WTC11 (cell line): ENCODE measurements at regions not wholly inside any gene's neighbourhood (a gene's known extent, or its start where the extent isn't known, plus 50 kb on each side); places are given as distances from the start of the nearest gene placed in this dataset.

Source experiments
- ATAC-seq: fragments of 200-7000 bp; cut with Tn5 transposase; 2 replicates; pipeline ENCODE4 v1.10.0; 2021; ENCODE audit warnings: mild to moderate bottlenecking, moderate library complexity
- CTCF ChIA-PET: fragments of 300-600 bp; sonication (Branson Sonifier 250); formaldehyde crosslinking; loops from one replicate; lab custom pipeline; 2021; ENCODE audit warnings: antibody characterized with exemption; lab: Charles Lee
- POLR2A ChIA-PET: fragments of 350-600 bp; sonication (Branson Sonifier 250); formaldehyde crosslinking; loops from one replicate; lab custom pipeline; 2021; ENCODE audit warnings: antibody characterized with exemption; lab: Charles Lee
- DNase-seq: peaks from one replicate; pipeline ENCODE4 v3.0.0; 2021; ENCODE audit warnings: low spot score
- H3K27ac Mint-ChIP-seq: 2 replicates; pipeline ENCODE4 v1.8.0; 2021; ENCODE audit warnings: mixed read lengths
- H3K27me3 Mint-ChIP-seq: 2 replicates; pipeline ENCODE4 v1.8.0; 2021; ENCODE audit warnings: low read depth, mild to moderate bottlenecking, moderate library complexity, mixed read lengths
- H3K36me3 Mint-ChIP-seq: 2 replicates; pipeline ENCODE4 v1.8.0; 2021; ENCODE audit warnings: mixed read lengths
- H3K4me1 Mint-ChIP-seq: 2 replicates; pipeline ENCODE4 v1.8.0; 2022; ENCODE audit warnings: mixed read lengths
- H3K4me3 Mint-ChIP-seq: 2 replicates; pipeline ENCODE4 v1.8.0; 2021; ENCODE audit warnings: mild to moderate bottlenecking, moderate library complexity, mixed read lengths
- H3K9me3 Mint-ChIP-seq: 2 replicates; pipeline ENCODE4 v1.8.0; 2021; ENCODE audit warnings: mixed read lengths
- AFF4 ChIP-seq: sonication (generic); formaldehyde crosslinking; IDR thresholded peaks from 2 replicates; pipeline ENCODE4 v1.8.1; 2023; ENCODE audit warnings: mild to moderate bottlenecking, missing genetic modification reagents, borderline replicate concordance
- AR ChIP-seq: fragments of 250-450 bp; sonication (Bioruptor Pico); IDR thresholded peaks from 2 replicates; pipeline ENCODE4 v1.9.0; 2021; ENCODE audit warnings: mild to moderate bottlenecking
- ARID4B ChIP-seq: sonication (generic); formaldehyde crosslinking; IDR thresholded peaks from 2 replicates; pipeline ENCODE4 v1.8.0; 2023; ENCODE audit warnings: missing genetic modification reagents, mild to moderate bottlenecking, borderline replicate concordance
- CDX4 ChIP-seq: fragments of 250-450 bp; sonication (Bioruptor Pico); IDR thresholded peaks from 2 replicates; pipeline ENCODE4 v1.9.0; 2021; ENCODE audit warnings: moderate library complexity, mild to moderate bottlenecking, inconsistent platforms, borderline replicate concordance
- ESRRA ChIP-seq: sonication (generic); formaldehyde crosslinking; IDR thresholded peaks from 2 replicates; pipeline ENCODE4 v1.8.1; 2022; ENCODE audit warnings: mild to moderate bottlenecking, missing genetic modification reagents, borderline replicate concordance
- HMGA2 ChIP-seq: fragments of 250-450 bp; sonication (Bioruptor Pico); IDR thresholded peaks from 2 replicates; pipeline ENCODE4 v1.4.0; 2021; ENCODE audit warnings: mild to moderate bottlenecking, moderate library complexity
- MAX ChIP-seq: sonication (generic); formaldehyde crosslinking; IDR thresholded peaks from 2 replicates; pipeline ENCODE4 v1.8.0; 2022; ENCODE audit warnings: mild to moderate bottlenecking, missing genetic modification reagents
- NFATC4 ChIP-seq: fragments of 250-450 bp; sonication (Bioruptor Pico); IDR thresholded peaks from 2 replicates; pipeline ENCODE4 v1.9.0; 2021; ENCODE audit warnings: mild to moderate bottlenecking
- NFE2L1 ChIP-seq: sonication (generic); formaldehyde crosslinking; IDR thresholded peaks from 2 replicates; pipeline ENCODE4 v1.8.1; 2023; ENCODE audit warnings: missing genetic modification reagents
- NR1H2 ChIP-seq: sonication (generic); formaldehyde crosslinking; IDR thresholded peaks from 2 replicates; pipeline ENCODE4 v1.9.0; 2021; ENCODE audit warnings: mild to moderate bottlenecking, moderate library complexity, missing genetic modification reagents
- RELA ChIP-seq: sonication (generic); formaldehyde crosslinking; IDR thresholded peaks from 2 replicates; pipeline ENCODE4 v1.8.1; 2022; ENCODE audit warnings: missing genetic modification reagents, mild to moderate bottlenecking, borderline replicate concordance
- SMAD3 ChIP-seq: sonication (generic); formaldehyde crosslinking; IDR thresholded peaks from 2 replicates; pipeline ENCODE4 v1.8.0; 2022; ENCODE audit warnings: missing genetic modification reagents, mild to moderate bottlenecking, borderline replicate concordance
- SP1 ChIP-seq: sonication (generic); formaldehyde crosslinking; conservative IDR thresholded peaks from 2 replicates; pipeline ENCODE4 v1.8.1; 2022; ENCODE audit warnings: missing genetic modification reagents
- ZNF138 ChIP-seq: sonication (generic); formaldehyde crosslinking; conservative IDR thresholded peaks from 2 replicates; pipeline ENCODE4 v1.8.1; 2022; ENCODE audit warnings: mild to moderate bottlenecking, moderate library complexity, missing genetic modification reagents
- ZNF317 ChIP-seq: sonication (generic); formaldehyde crosslinking; IDR thresholded peaks from 2 replicates; pipeline ENCODE4 v1.8.1; 2023; ENCODE audit warnings: low read depth, mild to moderate bottlenecking, moderate library complexity, missing genetic modification reagents, borderline replicate concordance
- ZNF423 ChIP-seq: fragments of 250-450 bp; sonication (Bioruptor Pico); IDR thresholded peaks from 2 replicates; pipeline ENCODE4 v2.1.2; 2022; ENCODE audit warnings: mild to moderate bottlenecking, moderate library complexity
- ZNF512 ChIP-seq: sonication (generic); formaldehyde crosslinking; IDR thresholded peaks from 2 replicates; pipeline ENCODE4 v1.8.1; 2022; ENCODE audit warnings: missing genetic modification reagents, borderline replicate concordance
- ZSCAN18 ChIP-seq: fragments of 250-450 bp; sonication (Bioruptor Pico); IDR thresholded peaks from 2 replicates; pipeline ENCODE4 v2.1.2; 2022; ENCODE audit warnings: mild to moderate bottlenecking, moderate library complexity

- ChIA-PET POLR2A (no interaction called here), CTCF (no interaction called here)
- H3K9me3 Mint-ChIP-seq = no peaks in the 10 kb centered on the region
- TF ChIP-seq HMGA2 (CRISPR knock-in tag) = no peak
- no peak for TF ChIP-seq SP1
- no peak for TF ChIP-seq AR (CRISPR knock-in tag)
- no peak for TF ChIP-seq ZSCAN18 (CRISPR knock-in tag)
- TF ChIP-seq, all 79 proteins: peak for 0
- H3K4me1 Mint-ChIP-seq = no peaks in the 10 kb centered on the region
- H3K27ac Mint-ChIP-seq = no peak overlapping the region
- no peaks in the 10 kb centered on the region for H3K36me3 Mint-ChIP-seq
- no peaks in the 10 kb centered on the region for H3K27me3 Mint-ChIP-seq
- H3K4me3 Mint-ChIP-seq = no peak overlapping the region
- ATAC-seq = no peak
- DNase-seq = no peak
Measured at GRCh38 chr11:97336064-97336463, 946.3 kb downstream of the JRKL start.

GRCh38 chr11:97345032-97345431 is 955.2 kb downstream of the JRKL start:
- CTCF ChIA-PET = no interaction called here
- H3K4me3 Mint-ChIP-seq = no peak overlapping the region
- no peaks in the 10 kb centered on the region for H3K36me3 Mint-ChIP-seq
- no peak for ATAC-seq
- no peaks in the 10 kb centered on the region for H3K27me3 Mint-ChIP-seq
- DNase-seq = no peak
- no peak for TF ChIP-seq SMAD3 (CRISPR knock-in tag)
- TF ChIP-seq ARID4B (CRISPR knock-in tag) = no peak
- no peak for TF ChIP-seq ZNF138 (CRISPR knock-in tag)
- TF ChIP-seq CDX4 (CRISPR knock-in tag) = no peak
- no peak for TF ChIP-seq ZNF317
- TF ChIP-seq MAX (CRISPR knock-in tag) = no peak
- no peak for TF ChIP-seq RELA
- TF ChIP-seq ZNF423 (CRISPR knock-in tag) = no peak
- no peak for TF ChIP-seq AFF4 (CRISPR knock-in tag)
- no peak for TF ChIP-seq ESRRA (CRISPR knock-in tag)
- no peak for TF ChIP-seq NFE2L1 (CRISPR knock-in tag)
- TF ChIP-seq ZSCAN18 (CRISPR knock-in tag) = no peak
- no peak for TF ChIP-seq NFATC4 (CRISPR knock-in tag)
- no peak for TF ChIP-seq ZNF512 (CRISPR knock-in tag)
- TF ChIP-seq NR1H2 (CRISPR knock-in tag) = no peak
- no peak overlapping the region for H3K27ac Mint-ChIP-seq
- POLR2A ChIA-PET = no interaction called here
- H3K4me1 Mint-ChIP-seq = peaks cover 15% of the 10 kb centered on the region
- 0 out of 2 replicates have a peak, but pooled peaks cover 7% of the 10 kb centered on the region for H3K9me3 Mint-ChIP-seq
